ENCODE measurements at regions not wholly inside any gene's neighbourhood (a gene's known extent, or its start where the extent isn't known, plus 50 kb on each side); places are given as distances from the start of the nearest gene placed in this dataset.

DNA sequence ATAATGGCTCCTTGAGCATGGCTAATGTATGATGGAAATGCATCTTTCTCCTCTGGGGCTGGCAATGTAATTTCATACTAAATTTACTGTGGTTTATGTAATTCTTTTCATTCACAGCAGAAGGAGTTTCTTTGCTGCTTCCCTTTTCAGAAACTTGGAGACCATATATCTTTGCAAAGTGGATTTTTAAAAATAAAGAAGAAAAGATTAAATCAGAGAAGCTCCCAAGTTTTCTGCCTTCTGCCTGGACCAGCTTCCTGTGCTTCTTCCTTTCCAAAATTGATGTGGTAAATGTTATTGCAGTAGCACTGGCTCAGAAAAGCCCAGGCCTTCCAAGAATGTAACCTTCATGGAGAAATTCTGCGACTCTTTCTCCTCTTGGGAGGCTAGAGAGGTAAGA lies 300.1 kb upstream of the NCAM1 start:
- ChIA-PET POLR2A (no interaction called here), CTCF (no interaction called here)
- Histone ChIP-seq H4K20me1 (replicated peaks; ENCODE audit: control insufficient read depth, extremely low read depth, insufficient read depth, low read length) (no peaks in the 10 kb centered on the region), H2AFZ (ENCODE audit: low read depth, low read length) (no peak overlapping the region), H3K9me3 (replicated peaks; ENCODE audit: control insufficient read depth, insufficient read depth, low read length) (no peaks in the 10 kb centered on the region), H3K9ac (replicated peaks; ENCODE audit: extremely low read depth, insufficient read depth, low read length) (no peak overlapping the region), H3K27me3 (ENCODE audit: control insufficient read depth in 2 of 2, insufficient read depth in 2 of 2, low read length in 2 of 2) (no peaks in the 10 kb centered on the region), H3K27ac (ENCODE audit: insufficient read depth, low read depth, low read length) (no peak overlapping the region), H3K4me2 (ENCODE audit: insufficient read depth, low read length) (no peak overlapping the region), H3K4me3 (replicated peaks in 1 of 3; ENCODE audit: insufficient read depth in 1 of 3, low read depth in 1 of 3, low read length in 3 of 3) (no peak overlapping the region), H3K4me1 (ENCODE audit: control insufficient read depth, extremely low read depth, insufficient read depth, low read length) (no peaks in the 10 kb centered on the region), H3K36me3 (ENCODE audit: control insufficient read depth in 2 of 2, extremely low read depth in 1 of 2, insufficient read depth in 2 of 2, low read length in 2 of 2) (no peaks in the 10 kb centered on the region), H3K79me2 (ENCODE audit: control insufficient read depth, insufficient read depth, low read length) (no peaks in the 10 kb centered on the region), H3K9me1 (replicated peaks; ENCODE audit: control insufficient read depth, extremely low read depth, insufficient read depth, low read length) (no peaks in the 10 kb centered on the region)
- no TSS peak for BruUV-seq (replicated peaks)
- FAIRE-seq (no peak), DNase-seq (ENCODE audit: low read depth, low spot score) (no peak)
- dilution Hi-C loops (cut with MboI; ENCODE audit: extremely low pct_ligation_motif_present, low sequenced_read_pairs) (no loop called here), intact Hi-C loops (cut with micrococcal nuclease) (no loop called here)
- TF ChIP-seq EZH2 (IDR thresholded peaks at IDR 0.05; ENCODE audit: borderline replicate concordance, low read depth, low read length, severe bottlenecking) (no peak), JUN (IDR thresholded peaks at IDR 0.05; ENCODE audit: borderline replicate concordance, insufficient read depth, insufficient read length, low read depth) (no peak), POLR2AphosphoS5 (IDR thresholded peaks at IDR 0.05; ENCODE audit: insufficient read depth, low read depth, low read length) (no peak), GATA2 (IDR thresholded peaks at IDR 0.05; ENCODE audit: insufficient read depth, insufficient read length, low read depth, low read length) (no peak), MYC (IDR thresholded peaks at IDR 0.05; ENCODE audit: low read depth, low read length) (no peak), FOS (IDR thresholded peaks at IDR 0.05; ENCODE audit: borderline replicate concordance, insufficient read depth, low read length) (no peak), POLR2A (IDR thresholded peaks at IDR 0.05; ENCODE audit: low read depth, low read length) (no peak)
- TF ChIP-seq, protein P1, sequence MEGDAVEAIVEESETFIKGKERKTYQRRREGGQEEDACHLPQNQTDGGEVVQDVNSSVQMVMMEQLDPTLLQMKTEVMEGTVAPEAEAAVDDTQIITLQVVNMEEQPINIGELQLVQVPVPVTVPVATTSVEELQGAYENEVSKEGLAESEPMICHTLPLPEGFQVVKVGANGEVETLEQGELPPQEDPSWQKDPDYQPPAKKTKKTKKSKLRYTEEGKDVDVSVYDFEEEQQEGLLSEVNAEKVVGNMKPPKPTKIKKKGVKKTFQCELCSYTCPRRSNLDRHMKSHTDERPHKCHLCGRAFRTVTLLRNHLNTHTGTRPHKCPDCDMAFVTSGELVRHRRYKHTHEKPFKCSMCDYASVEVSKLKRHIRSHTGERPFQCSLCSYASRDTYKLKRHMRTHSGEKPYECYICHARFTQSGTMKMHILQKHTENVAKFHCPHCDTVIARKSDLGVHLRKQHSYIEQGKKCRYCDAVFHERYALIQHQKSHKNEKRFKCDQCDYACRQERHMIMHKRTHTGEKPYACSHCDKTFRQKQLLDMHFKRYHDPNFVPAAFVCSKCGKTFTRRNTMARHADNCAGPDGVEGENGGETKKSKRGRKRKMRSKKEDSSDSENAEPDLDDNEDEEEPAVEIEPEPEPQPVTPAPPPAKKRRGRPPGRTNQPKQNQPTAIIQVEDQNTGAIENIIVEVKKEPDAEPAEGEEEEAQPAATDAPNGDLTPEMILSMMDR (IDR thresholded peaks at IDR 0.05; ENCODE audit: extremely low read depth in 1 of 2, insufficient read depth in 1 of 2, low read depth in 1 of 2, low read length in 2 of 2) = no peak
- TF ChIP-seq, protein P2, sequence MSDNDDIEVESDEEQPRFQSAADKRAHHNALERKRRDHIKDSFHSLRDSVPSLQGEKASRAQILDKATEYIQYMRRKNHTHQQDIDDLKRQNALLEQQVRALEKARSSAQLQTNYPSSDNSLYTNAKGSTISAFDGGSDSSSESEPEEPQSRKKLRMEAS (IDR thresholded peaks at IDR 0.05; ENCODE audit: insufficient read depth, insufficient read length) = no peak
